ENCODE measurements at regions not wholly inside any gene's neighbourhood (a gene's known extent, or its start where the extent isn't known, plus 50 kb on each side); places are given as distances from the start of the nearest gene placed in this dataset.

- no peak for DNase-seq
Observed at GRCh38 chr2:12063210-12063609, 316.8 kb downstream of the LPIN1 start.

DNA sequence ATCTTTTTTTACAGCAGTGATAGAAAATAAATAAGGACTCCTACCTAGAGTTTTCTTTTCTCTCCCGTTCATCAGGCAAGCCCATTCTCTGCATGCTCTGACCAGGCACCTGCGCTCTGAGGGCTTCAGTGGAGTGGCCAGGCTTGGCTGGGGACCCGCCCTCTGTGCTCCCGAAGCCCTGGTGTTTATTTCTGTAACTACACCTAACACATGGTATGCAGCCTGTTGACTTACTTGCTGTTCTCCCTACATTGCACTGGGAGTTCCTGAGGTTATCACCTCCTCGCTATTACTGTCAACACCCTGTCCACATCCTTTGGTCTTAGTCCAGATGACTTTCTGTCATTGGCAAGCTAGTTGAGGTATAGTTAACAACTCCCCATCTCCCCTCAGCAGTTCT lies 317.7 kb downstream of the LPIN1 start:
- DNase-seq, result no peak

GRCh38 chr2:12066116-12066515 lies 319.7 kb downstream of the LPIN1 start:
- no peak for DNase-seq

DNA sequence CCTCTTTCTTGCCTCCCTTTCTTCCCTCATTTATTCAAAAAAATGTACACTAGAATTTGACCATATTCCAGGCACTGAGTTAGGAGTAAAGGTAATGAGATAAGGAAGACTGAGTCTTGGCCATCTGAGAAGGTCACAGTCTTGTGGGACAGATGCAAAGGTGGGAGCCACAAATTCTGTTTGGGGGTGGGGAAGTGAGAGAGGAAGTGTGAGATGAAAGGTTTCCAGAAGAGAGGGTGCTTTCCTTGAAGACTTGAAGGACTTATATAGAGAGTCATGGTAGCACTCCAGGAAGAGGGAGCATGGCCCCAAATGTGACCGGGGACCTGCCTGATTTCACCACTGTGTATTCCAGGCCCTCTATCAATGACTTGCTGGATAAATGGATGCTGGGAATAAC lies 320.6 kb downstream of the LPIN1 start:
- no peak for DNase-seq

DNA sequence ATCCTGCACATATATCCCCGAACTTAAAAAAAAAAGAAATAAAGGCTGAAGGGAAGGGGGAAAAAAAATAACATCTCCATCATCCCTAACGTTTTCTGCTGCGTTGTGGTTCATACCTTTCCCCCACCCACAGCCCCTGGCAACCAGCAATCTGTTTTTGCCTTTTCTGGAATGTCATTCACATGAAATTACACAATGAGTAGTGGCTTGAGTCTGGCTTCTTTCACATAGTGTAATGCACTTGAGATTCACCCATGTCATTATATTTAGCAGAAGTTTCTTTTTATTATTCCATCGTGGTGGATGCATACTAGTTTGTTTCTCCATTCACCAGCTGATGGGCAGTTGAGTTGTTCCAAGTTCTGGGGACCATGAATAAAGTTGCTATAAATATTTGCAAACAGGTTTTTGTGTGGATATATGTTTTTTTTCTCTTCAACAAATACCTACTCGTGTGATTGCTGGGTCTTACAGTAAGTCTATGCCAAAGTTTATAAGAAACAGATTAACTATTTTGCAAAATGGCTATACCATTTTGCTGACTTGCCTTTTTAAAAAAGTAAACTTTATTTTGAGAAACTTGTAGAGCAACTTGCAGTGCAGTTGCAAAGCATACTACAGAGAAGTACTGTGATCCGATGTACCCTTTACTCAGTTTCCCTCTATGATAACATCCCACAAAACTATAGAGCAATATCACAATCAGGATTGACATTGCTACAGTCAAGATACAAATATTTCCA lies 322.5 kb downstream of the LPIN1 start:
- no peak for DNase-seq

GRCh38 chr2:12070153-12070552 lies 323.7 kb downstream of the LPIN1 start:
- DNase-seq, result peak in 1 of 2 experiments; percentile 22

- DNase-seq, result no peak
Observed at GRCh38 chr2:12070581-12070980, 324.1 kb downstream of the LPIN1 start.

DNA sequence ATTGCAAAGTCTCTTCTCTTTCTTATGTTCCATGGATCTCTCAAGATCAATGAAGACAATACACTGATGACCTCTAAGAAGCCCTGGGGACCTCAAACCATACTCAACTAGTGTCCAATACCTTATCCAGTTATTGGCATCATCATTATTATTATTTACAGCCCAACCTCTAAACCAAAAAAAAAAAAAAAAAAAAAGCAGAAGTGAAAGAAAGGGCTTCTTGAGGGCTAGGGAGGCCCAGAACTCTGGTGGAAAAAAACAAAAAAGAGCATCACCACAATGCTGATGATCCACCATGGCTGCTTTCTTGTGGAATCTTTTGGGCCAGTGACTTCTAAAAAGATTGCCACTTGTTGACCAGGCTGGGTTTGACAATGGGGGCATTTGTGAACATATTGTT lies 324.9 kb downstream of the LPIN1 start:
- DNase-seq, result no peak

GRCh38 chr2:12073217-12073852 lies 326.9 kb downstream of the LPIN1 start:
- no peak for DNase-seq

- DNase-seq, result no peak
Observed at GRCh38 chr2:12074126-12074844, 327.9 kb downstream of the LPIN1 start.

GRCh38 chr2:12074845-12075217 lies 328.4 kb downstream of the LPIN1 start:
- DNase-seq, result no peak

- DNase-seq, result no peak
Observed at GRCh38 chr2:12075603-12076002, 329.2 kb downstream of the LPIN1 start.

DNA sequence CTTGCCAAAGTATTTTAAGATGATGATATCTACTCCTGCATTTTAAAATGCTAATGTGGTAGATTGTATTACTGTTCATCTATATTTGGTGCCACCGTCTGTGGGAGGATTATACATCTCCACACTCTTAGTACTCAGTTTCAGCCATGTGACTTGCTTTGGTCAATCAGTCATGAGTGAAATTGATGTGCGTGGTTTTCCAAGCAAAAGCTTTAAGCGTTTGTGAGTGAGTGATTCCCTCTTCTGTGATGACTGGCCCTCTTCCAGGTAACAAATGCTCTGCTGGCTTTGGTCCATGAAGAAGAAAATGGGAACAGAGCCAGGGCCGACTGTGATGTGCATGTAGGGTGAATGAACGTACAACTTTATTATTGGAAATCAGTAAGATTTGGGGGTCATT lies 330.4 kb downstream of the LPIN1 start:
- no peak for DNase-seq

GRCh38 chr2:12080360-12080759 lies 333.9 kb downstream of the LPIN1 start:
- no peak for DNase-seq

DNA sequence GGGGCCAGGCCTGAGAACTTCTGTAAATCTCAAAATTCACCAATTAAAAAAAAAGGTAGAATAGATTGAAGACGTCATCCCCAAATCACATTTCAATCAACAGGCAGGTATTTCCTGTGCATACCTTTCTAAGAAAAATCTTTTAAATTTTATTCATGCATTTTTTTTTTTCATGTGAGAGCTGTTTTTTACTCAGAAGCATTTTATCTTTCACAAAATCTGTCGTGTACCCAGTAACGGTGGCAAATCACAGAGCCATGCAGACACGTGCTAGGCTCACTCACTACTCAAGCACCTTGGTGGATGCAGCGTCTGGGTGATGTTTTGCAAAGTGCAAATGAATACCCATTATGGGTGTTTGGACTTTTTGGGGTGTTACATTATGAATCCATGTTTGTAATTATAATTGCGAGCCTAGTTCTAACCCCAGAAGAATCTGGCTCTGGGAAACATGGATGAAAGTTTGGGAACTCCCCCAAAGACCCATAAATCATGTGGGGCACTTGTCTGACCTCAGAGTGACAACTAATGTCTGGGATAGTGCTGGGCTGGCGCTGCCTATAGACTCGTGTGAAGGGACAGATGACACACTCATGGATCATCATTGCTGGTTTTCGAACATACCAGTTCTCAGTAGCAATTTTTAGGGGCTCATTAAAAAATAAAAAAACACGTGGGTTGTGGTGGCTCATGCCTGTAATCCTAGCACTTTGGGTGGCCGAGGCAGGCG lies 335.2 kb downstream of the LPIN1 start:
- no peak for DNase-seq

DNA sequence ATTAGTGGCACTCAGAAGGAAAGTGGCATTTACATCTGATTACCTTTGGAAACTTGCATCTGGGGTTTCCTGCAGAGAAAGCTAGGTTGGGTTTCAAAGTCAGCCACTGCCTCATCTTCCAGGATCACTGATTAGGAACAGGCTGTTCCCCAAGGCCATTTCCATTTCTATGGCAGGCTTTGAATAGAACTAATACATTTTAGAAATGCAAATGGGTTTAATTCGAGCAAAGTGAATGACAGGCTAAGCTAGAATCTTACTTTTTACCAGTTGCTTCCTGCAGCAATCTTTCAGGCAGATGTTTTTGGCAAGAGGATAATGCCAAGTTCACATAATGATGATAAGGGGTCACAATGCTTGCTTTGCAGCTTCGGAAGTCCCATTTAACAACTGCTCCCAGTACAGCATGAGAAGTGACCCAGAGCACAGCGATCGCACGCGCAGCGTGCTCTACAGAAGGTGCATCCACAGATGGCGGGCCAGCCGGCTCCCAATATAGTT lies 336.7 kb downstream of the LPIN1 start:
- no peak for DNase-seq

GRCh38 chr2:12083713-12084419 lies 337.4 kb downstream of the LPIN1 start:
- DNase-seq, result no peak

DNA sequence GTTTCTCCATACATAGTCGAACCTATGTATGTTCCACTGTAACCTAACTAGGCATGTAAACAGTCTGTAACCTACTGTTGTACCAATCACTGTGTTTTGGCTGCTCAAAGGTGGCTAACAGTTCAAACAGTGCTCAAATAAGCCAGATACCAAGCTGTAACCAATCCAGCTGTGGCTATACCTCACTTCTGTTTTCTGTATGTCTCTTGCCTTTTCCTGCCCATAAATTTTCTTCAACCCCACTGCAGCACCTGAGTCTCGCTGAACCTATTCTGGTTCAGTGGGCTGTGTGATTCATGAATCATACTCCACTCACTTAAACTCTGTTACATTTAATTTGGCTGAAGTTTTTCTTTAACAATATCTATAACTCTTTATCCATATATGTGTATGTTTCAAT lies 340.7 kb downstream of the LPIN1 start:
- no peak for DNase-seq

- no peak for DNase-seq
Observed at GRCh38 chr2:12087671-12088380, 341.4 kb downstream of the LPIN1 start.

DNA sequence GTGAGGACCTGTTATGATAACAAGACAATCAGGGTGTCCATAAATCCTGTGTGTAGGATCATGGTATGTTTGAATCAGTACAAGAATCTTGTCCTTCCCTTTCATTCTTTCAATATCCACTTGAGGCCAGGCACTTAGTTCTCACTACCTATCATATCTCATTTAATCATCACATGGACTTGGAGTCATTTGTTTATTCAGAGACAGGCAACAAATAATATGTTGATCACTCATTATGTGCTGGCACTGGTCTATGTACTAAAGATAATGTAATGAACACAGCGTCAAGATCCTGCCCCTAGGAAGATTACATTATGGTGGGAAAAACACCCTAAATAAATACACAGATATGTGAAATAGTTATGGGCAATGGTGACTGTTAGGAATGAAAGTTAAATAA lies 342.6 kb downstream of the LPIN1 start:
- no peak for DNase-seq

- DNase-seq, result no peak
Observed at GRCh38 chr2:12089496-12089895, 343.1 kb downstream of the LPIN1 start.

DNA sequence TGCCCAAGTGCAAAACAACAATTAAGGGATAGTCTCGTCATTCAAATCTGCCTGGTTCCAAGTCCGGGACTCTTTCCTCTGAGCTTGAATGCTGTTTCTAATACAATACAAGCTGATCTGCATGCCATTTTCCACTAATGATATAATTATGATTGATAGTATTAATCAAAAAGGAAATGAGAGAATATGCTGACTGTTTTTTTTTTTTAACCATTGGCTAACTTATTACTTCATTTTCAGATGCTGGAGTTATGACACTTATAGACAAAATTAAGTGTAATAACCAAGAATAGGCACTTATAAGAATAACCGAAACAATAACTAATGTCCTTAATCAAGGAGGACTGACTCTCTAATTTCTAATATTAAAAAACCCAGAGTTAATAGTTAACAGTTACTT lies 343.6 kb downstream of the LPIN1 start:
- DNase-seq, result no peak

All from NCI-H1930 (cell line).